Kidney epithelial cell (primary cell): ENCODE measurements at regions not wholly inside any gene's neighbourhood (a gene's known extent, or its start where the extent isn't known, plus 50 kb on each side); places are given as distances from the start of the nearest gene placed in this dataset.

ENCODE experiments used
- DNase-seq: peaks from one replicate; pipeline ENCODE4 v3.0.0-alpha.2; 2010; ENCODE audit warnings: low read depth
- H3K27me3 ChIP-seq: 2 replicates; pipeline ENCODE4 v1.6.0; 2011; ENCODE audit warnings: low read length; ENCODE audit not compliant: control insufficient read depth, insufficient read depth
- H3K36me3 ChIP-seq: 2 replicates; pipeline ENCODE4 v1.5.1; 2011; ENCODE audit warnings: low read length; ENCODE audit not compliant: control insufficient read depth, insufficient read depth
- H3K4me3 ChIP-seq: 2 replicates; pipeline ENCODE4 v1.5.1; 2011; ENCODE audit warnings: low read depth, mild to moderate bottlenecking, control low read depth, low read length
- TF ChIP-seq, protein P1 (sequence below): IDR thresholded peaks from 2 replicates; pipeline ENCODE4 v1.5.1; 2011; ENCODE audit warnings: mild to moderate bottlenecking, moderate library complexity, low read length, control low read depth, inconsistent platforms; ENCODE audit not compliant: insufficient read depth, poor library complexity, severe bottlenecking

DNA sequence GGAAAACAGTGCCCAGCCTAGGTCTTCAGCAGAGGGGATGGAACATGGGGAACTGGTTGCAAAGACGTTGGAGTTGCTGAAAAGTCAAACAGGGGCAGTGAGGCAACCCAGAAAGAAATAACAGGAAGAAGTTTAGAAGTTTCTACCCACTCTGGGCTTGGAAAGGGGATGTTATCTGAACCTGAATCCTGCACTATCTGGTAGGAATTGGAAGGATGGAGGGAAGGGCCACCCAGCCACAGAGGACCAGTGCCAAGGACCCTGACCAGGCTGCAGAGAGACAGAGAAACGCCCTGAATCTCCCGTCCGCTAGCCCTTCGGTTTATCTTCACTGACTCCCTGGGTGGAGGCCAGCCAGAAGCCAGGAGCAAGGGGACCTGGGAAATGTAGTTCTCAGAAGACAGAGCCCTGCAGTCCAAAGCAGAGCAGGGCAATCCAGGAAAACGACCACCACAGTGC, 217.3 kb upstream of the RREB1 start:
- no peak for DNase-seq

DNA sequence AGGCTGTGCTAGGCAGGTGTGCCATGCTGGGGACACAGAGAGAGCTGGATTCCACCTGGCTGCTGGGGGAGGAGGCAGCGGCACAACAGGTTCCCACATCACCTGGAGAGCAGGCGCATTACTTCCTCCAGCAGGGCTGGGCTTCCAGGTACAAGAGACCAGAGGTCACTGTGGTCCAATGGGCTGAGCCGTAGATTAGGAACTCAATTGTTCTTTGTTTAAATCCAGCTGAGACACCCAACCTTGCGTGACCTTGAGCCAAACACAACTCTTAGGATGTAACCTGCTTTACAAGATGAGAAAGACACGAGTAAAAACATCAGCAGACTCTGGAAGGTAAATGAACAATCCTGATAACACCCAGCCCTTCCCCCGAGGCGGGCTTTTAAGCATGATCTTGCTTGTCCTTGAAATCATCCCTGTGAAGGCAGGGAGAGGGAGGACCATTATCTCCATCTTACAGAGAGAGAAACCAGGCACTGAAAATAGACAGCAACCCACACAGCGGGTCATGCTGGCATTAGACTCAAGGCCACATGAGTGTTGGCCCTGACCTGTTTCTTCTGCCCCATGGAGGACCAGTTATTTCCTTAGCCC, 216.5 kb upstream of the RREB1 start:
- no peaks in the 10 kb centered on the region for H3K36me3 ChIP-seq
- no peak overlapping the region for H3K4me3 ChIP-seq
- no peaks in the 10 kb centered on the region for H3K27me3 ChIP-seq
- no peak for DNase-seq
- TF ChIP-seq, protein P1, sequence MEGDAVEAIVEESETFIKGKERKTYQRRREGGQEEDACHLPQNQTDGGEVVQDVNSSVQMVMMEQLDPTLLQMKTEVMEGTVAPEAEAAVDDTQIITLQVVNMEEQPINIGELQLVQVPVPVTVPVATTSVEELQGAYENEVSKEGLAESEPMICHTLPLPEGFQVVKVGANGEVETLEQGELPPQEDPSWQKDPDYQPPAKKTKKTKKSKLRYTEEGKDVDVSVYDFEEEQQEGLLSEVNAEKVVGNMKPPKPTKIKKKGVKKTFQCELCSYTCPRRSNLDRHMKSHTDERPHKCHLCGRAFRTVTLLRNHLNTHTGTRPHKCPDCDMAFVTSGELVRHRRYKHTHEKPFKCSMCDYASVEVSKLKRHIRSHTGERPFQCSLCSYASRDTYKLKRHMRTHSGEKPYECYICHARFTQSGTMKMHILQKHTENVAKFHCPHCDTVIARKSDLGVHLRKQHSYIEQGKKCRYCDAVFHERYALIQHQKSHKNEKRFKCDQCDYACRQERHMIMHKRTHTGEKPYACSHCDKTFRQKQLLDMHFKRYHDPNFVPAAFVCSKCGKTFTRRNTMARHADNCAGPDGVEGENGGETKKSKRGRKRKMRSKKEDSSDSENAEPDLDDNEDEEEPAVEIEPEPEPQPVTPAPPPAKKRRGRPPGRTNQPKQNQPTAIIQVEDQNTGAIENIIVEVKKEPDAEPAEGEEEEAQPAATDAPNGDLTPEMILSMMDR = no peak

More for the DNA sequence above, 217.3 kb upstream of the RREB1 start:
- no peaks in the 10 kb centered on the region for H3K27me3 ChIP-seq
- H3K36me3 ChIP-seq = no peaks in the 10 kb centered on the region
- no peak overlapping the region for H3K4me3 ChIP-seq
- TF ChIP-seq, protein P1 = no peak

DNA sequence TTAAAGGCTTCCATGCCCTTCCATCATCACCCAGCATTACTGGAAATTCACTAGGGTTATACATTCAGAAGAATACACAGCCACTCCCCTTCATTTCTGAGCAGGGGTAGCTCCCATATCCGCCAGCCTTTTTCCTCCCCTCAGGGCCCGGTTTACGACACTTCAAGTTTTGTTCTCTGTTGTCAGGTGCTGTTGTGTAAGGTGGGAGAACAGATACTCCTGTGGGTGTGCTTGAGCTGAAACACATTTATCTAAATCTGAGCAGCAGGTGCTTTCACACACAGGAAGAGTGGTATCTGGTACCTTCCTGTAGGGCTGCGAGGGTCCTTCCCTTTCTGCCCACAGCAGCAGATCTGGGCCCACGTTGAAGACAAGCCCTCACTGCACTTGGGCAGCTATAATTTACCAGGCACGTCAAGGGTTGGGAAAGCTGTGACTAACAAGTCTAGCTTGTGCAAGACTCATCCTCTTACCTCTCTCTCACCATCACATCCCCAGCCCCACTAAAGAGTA, 215.8 kb upstream of the RREB1 start:
- TF ChIP-seq, protein P1 = no peak
- DNase-seq = no peak

GRCh38 chr6:6892744-6893583, 214.8 kb upstream of the RREB1 start:
- TF ChIP-seq, protein P1 = no peak
- no peaks in the 10 kb centered on the region for H3K36me3 ChIP-seq
- H3K4me3 ChIP-seq = no peak overlapping the region
- no peaks in the 10 kb centered on the region for H3K27me3 ChIP-seq
- DNase-seq = no peak

More for the DNA sequence above, 215.8 kb upstream of the RREB1 start:
- Histone ChIP-seq H3K4me3 (no peak overlapping the region), H3K36me3 (no peaks in the 10 kb centered on the region), H3K27me3 (no peaks in the 10 kb centered on the region)

DNA sequence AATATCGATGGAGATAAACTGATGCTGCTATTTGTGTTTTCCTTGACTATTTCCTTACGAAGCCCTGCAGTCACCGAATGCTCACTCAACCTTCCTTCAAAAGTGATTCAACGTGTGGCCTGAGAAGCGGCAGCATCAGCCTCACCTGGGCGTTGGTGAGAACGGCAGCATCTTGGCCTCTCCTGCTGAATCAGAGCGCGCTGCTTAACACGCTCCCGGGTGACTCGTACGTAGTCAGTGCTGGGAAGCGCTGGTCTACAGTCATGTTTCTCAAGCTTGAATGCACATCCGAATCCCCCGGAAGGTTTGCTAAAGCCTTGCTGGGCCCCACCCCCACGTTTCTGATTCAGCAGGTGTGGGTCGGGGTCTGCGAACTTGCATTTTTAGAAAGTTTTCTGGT, 214.1 kb upstream of the RREB1 start:
- peak; percentile 50 for DNase-seq
- no peaks in the 10 kb centered on the region for H3K36me3 ChIP-seq
- no peaks in the 10 kb centered on the region for H3K27me3 ChIP-seq
- TF ChIP-seq, protein P1 = no peak
- H3K4me3 ChIP-seq = no peak overlapping the region

DNA sequence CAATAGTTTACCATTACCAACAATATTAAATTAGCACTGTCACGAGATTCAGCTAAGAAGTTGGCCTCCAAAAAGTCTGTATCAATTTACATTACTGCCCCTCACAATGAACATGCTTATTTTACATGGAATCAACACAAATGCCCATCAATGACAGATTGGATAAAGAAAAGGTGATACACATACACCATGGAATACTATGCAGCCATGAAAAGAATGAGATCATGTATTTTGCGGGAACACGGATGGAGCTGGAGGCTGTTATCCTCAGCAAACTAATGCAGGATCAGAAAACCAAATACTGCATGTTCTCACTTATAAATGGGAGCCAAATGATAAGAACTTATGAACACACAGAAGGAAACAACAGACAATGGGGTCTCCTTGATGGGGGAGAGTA, 211.8 kb upstream of the RREB1 start:
- TF ChIP-seq, protein P1 = no peak
- no peak for DNase-seq
- no peaks in the 10 kb centered on the region for H3K27me3 ChIP-seq

More for the DNA sequence above, 211.8 kb upstream of the RREB1 start:
- Histone ChIP-seq H3K36me3 (no peaks in the 10 kb centered on the region), H3K4me3 (no peak overlapping the region)
